ENCODE measurements at regions not wholly inside any gene's neighbourhood (a gene's known extent, or its start where the extent isn't known, plus 50 kb on each side); places are given as distances from the start of the nearest gene placed in this dataset.
"Not testable (repeated sequence)": the region's sequence is repeated elsewhere in the genome, so short reads cannot be mapped to it uniquely, and the experiment has no call there.

DNA sequence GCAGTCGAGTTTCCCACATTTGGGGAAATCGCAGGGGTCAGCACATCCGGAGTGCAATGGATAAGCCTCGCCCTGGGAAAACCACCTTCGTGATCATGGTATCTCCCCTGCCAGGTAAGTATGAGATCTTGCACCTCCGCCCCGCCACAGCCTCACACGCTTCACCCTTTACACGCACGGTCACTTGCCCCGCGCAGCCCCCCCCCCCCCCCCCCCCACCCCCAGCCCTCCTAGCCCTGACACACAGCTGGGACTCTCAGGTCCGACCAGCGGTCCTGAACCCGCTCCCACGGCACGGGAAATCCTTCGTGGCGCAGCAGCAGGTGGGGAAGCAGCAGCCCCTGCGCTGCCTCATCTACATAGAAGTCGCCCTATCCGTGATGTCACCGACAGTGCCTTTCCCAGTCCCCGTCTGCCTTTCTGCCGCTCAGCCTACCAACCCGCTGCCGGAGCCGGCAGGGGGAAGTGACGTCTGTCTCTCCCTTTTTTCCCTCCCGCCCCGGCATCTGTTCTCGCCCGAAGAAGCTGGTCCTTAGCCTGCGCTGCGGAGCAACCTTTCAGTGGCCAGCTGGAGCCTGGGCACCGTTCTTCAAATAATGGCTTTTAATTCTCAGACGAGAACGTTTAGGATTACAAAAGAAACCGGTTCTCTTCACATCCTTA, 242.2 kb downstream of the FAM72C start:
- DNase-seq (ENCODE audit: low spot score); BruUV-seq (replicated peaks); in situ Hi-C loops (cut with HindIII; ENCODE audit: extremely low pct_ligation_motif_present, low pct_unique_long_range_greater_than_20kb); H3K27ac ChIP-seq (ENCODE audit: extremely low read length, insufficient read depth, low read length); H3K4me2 ChIP-seq (ENCODE audit: low read depth, low read length); H2AFZ ChIP-seq (ENCODE audit: low read length); intact Hi-C loops (cut with micrococcal nuclease; ENCODE audit: unreplicated experiment); H3K4me1 ChIP-seq (ENCODE audit: insufficient read depth, low read length); H3K4me3 ChIP-seq (replicated peaks in 1 of 3; ENCODE audit: insufficient read depth in 1 of 3, low read depth in 2 of 3, low read length in 3 of 3); H3K27me3 ChIP-seq (ENCODE audit: control insufficient read depth in 1 of 2, insufficient read depth in 2 of 2, low read length in 2 of 2); H3K9me3 ChIP-seq (ENCODE audit: low read length); CTCF ChIA-PET (ENCODE audit: low intra/inter-chr PET ratio, low total read pairs); FAIRE-seq; H3K79me2 ChIP-seq (ENCODE audit: insufficient read depth, low read length); H3K9ac ChIP-seq (ENCODE audit: insufficient read depth, low read depth, low read length); H3K36me3 ChIP-seq (replicated peaks in 1 of 2; ENCODE audit: control insufficient read depth in 1 of 2, insufficient read depth in 2 of 2, low read length in 2 of 2); H4K20me1 ChIP-seq (ENCODE audit: insufficient read depth, low read length): not testable (repeated sequence)
- 72% methylated on average over 6 of the region's 39 CpGs for WGBS (ENCODE audit: low lambda C conversion rate)
- POLR2A ChIA-PET, result interaction anchor here (0.6 kb wide), 1 partner anchor 822 kb away, joined by 3 read pairs; no protein-coding TSS in a partner anchor
- ATAC-seq, result peak; percentile 85

DNA sequence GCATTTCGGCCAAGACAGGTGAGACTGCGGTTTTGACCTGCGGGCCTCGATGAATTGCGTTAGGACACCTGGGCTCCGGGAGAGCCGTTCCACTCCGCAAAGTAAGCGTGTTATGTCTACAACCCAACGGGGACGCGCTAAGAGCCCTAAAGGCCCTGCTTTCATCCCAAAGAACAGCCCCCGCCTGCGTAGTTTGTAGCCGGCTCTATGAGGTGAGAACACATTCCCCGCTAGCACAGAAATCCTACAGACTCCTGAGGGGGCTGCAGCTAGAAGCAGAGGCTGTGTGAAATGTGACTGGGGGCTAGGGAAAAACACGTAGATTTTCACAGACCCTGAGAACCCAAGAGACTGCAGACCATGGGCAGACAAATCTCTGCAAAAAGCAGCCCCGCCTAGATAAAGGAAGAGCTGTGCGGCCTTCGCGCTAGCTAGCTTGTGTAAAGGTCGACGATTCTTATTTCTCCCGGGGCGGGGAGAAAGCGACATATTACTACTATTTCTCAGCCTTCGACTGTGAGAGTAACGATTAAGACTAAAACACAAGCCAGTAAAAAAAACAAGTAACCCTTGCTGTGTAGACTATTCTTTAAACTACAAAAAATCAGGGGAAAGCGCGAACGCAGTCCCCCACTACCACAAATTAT, 242.9 kb downstream of the FAM72C start:
- TSS peak; percentile 100 for BruUV-seq (replicated peaks)
- DNase-seq (ENCODE audit: low spot score), result not testable (repeated sequence)

DNA sequence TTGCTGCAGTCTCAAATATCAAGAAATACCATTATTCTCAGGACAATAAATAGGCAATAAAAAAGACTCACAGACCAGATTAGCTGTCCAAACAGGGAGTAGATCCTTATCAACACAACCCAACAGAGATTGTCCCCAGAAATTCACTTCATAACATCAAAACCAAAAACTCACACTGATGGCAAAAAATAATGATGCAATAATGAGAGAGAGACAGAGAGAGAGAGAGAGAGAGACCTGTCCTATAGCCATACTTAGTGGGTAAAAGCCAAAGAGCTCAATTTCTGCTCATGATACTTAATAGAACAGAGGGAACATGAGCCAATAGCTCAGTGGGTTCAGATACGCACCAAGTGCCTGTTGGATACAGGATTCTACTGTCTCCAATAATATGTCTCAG, 244.5 kb downstream of the FAM72C start:
- CTCF ChIA-PET (ENCODE audit: low intra/inter-chr PET ratio, low total read pairs), result no interaction called here
- BruUV-seq (replicated peaks), result no TSS peak
- no peak for DNase-seq (ENCODE audit: low spot score)

More for the DNA sequence above, 242.9 kb downstream of the FAM72C start:
- H3K4me1 ChIP-seq (ENCODE audit: insufficient read depth, low read length); H3K79me2 ChIP-seq (ENCODE audit: insufficient read depth, low read length); intact Hi-C loops (cut with micrococcal nuclease; ENCODE audit: unreplicated experiment); in situ Hi-C loops (cut with HindIII; ENCODE audit: extremely low pct_ligation_motif_present, low pct_unique_long_range_greater_than_20kb); CTCF ChIA-PET (ENCODE audit: low intra/inter-chr PET ratio, low total read pairs); H3K9ac ChIP-seq (ENCODE audit: insufficient read depth, low read depth, low read length); H3K27ac ChIP-seq (ENCODE audit: extremely low read length, insufficient read depth, low read length); POLR2A ChIA-PET; H3K4me2 ChIP-seq (ENCODE audit: low read depth, low read length); H3K4me3 ChIP-seq (replicated peaks in 1 of 3; ENCODE audit: insufficient read depth in 1 of 3, low read depth in 2 of 3, low read length in 3 of 3); FAIRE-seq; H4K20me1 ChIP-seq (ENCODE audit: insufficient read depth, low read length); H3K36me3 ChIP-seq (replicated peaks in 1 of 2; ENCODE audit: control insufficient read depth in 1 of 2, insufficient read depth in 2 of 2, low read length in 2 of 2); H2AFZ ChIP-seq (ENCODE audit: low read length); H3K27me3 ChIP-seq (ENCODE audit: control insufficient read depth in 1 of 2, insufficient read depth in 2 of 2, low read length in 2 of 2); H3K9me3 ChIP-seq (ENCODE audit: low read length): not testable (repeated sequence)
- peak; percentile 96 for ATAC-seq
- WGBS (ENCODE audit: low lambda C conversion rate), result 64% methylated on average over 6 of the region's 31 CpGs

More for the DNA sequence above, 244.5 kb downstream of the FAM72C start:
- Histone ChIP-seq H3K27ac (ENCODE audit: extremely low read length, insufficient read depth, low read length) (no peak overlapping the region), H3K27me3 (ENCODE audit: control insufficient read depth in 1 of 2, insufficient read depth in 2 of 2, low read length in 2 of 2) (no peaks in the 10 kb centered on the region), H3K79me2 (ENCODE audit: insufficient read depth, low read length) (no peaks in the 10 kb centered on the region), H3K9me3 (ENCODE audit: low read length) (no peaks in the 10 kb centered on the region), H2AFZ (ENCODE audit: low read length) (no peak overlapping the region), H4K20me1 (ENCODE audit: insufficient read depth, low read length) (no peaks in the 10 kb centered on the region), H3K4me2 (ENCODE audit: low read depth, low read length) (no peak overlapping the region), H3K36me3 (replicated peaks in 1 of 2; ENCODE audit: control insufficient read depth in 1 of 2, insufficient read depth in 2 of 2, low read length in 2 of 2) (no peaks in the 10 kb centered on the region), H3K4me3 (replicated peaks in 1 of 3; ENCODE audit: insufficient read depth in 1 of 3, low read depth in 2 of 3, low read length in 3 of 3) (no peak overlapping the region), H3K9ac (ENCODE audit: insufficient read depth, low read depth, low read length) (no peak overlapping the region), H3K4me1 (ENCODE audit: insufficient read depth, low read length) (no peaks in the 10 kb centered on the region)
- TF ChIP-seq ATF7 (IDR thresholded peaks at IDR 0.05), result peak; percentile 65
- no peak for TF ChIP-seq ATF7 (CRISPR knock-in tag; IDR thresholded peaks at IDR 0.05)
- TF ChIP-seq HNRNPH1 (optimal IDR thresholded peaks at IDR 0.05; ENCODE audit: low read depth, low read length), result no peak
- intact Hi-C loops (cut with micrococcal nuclease; ENCODE audit: unreplicated experiment) (no loop called here), in situ Hi-C loops (cut with HindIII; ENCODE audit: extremely low pct_ligation_motif_present, low pct_unique_long_range_greater_than_20kb) (no loop called here)
- ATAC-seq, result no peak
- WGBS (ENCODE audit: low lambda C conversion rate), result 63% methylated on average over 1 of the region's 1 CpG
- POLR2A ChIA-PET, result no interaction called here
- no peak for FAIRE-seq
